Breast epithelium (tissue), 3 donors: ENCODE measurements at regions not wholly inside any gene's neighbourhood (a gene's known extent, or its start where the extent isn't known, plus 50 kb on each side); places are given as distances from the start of the nearest gene placed in this dataset.

Source experiments
- CTCF ChIP-seq, 3 donors: fragments of 450-650 bp; IDR thresholded peaks; one replicate each; pipeline ENCODE4 v1.5.1; 2016 to 2017; ENCODE audit warnings: antibody characterized with exemption in 3 of 3, mild to moderate bottlenecking in 3 of 3, moderate library complexity in 3 of 3
- POLR2A ChIP-seq: fragments of 450-650 bp; IDR thresholded peaks from one replicate; pipeline ENCODE4 v1.6.1; 2016; ENCODE audit warnings: antibody characterized with exemption, mild to moderate bottlenecking, moderate library complexity
- POLR2AphosphoS5 ChIP-seq, 3 donors: sonication (generic); formaldehyde crosslinking; IDR thresholded peaks; one replicate each; pipeline ENCODE4 v1.6.1; 2017; ENCODE audit warnings: antibody characterized with exemption in 3 of 3

- TF ChIP-seq CTCF (IDR thresholded peaks at IDR 0.05) (no peak), POLR2A (no peak), POLR2AphosphoS5 (IDR thresholded peaks at IDR 0.05) (no peak)
Observed at GRCh38 chr15:36109943-36110658, 469.3 kb upstream of the CDIN1 start.
